Right atrium auricular region (tissue), 2 donors: ENCODE measurements at regions not wholly inside any gene's neighbourhood (a gene's known extent, or its start where the extent isn't known, plus 50 kb on each side); places are given as distances from the start of the nearest gene placed in this dataset.

Experiments
- DNase-seq: peaks from one replicate; pipeline ENCODE4 v3.0.0-alpha.2; 2019; ENCODE audit warnings: low spot score
- H3K27ac ChIP-seq, 2 donors: fragments of 200-600 bp; sonication (generic); 1 replicate in 1 of 2; 2 replicates in 1 of 2; pipeline ENCODE4 v1.5.1; 2016 to 2019
- H3K27me3 ChIP-seq, 2 donors: fragments of 200-600 bp; sonication (generic); one replicate each; pipeline versions ENCODE4 v1.5.1 to v1.6.0; 2017 to 2019
- H3K36me3 ChIP-seq: fragments of 200-600 bp; sonication (generic); one replicate; pipeline ENCODE4 v1.5.1; 2016
- H3K4me1 ChIP-seq, 2 donors: fragments of 200-600 bp; sonication (generic); one replicate each; pipeline versions ENCODE4 v1.5.1 to v1.6.0; 2017 to 2019
- H3K4me3 ChIP-seq, 2 donors: fragments of 200-600 bp; sonication (generic); 1 replicate in 1 of 2; 2 replicates in 1 of 2; pipeline ENCODE4 v1.5.1; 2017 to 2019; ENCODE audit warnings: mild to moderate bottlenecking in 1 of 2, moderate library complexity in 1 of 2
- H3K9me3 ChIP-seq, 2 donors: fragments of 200-600 bp; sonication (generic); one replicate each; pipeline ENCODE4 v1.5.1; 2019
- CTCF ChIP-seq, 2 donors: fragments of 200-600 bp; sonication (generic); IDR thresholded peaks; one replicate each; pipeline ENCODE4 v1.5.1; 2019; ENCODE audit warnings: antibody characterized with exemption in 2 of 2

- no peaks in the 10 kb centered on the region for H3K9me3 ChIP-seq
- DNase-seq = no peak
- TF ChIP-seq CTCF (IDR thresholded peaks at IDR 0.05) = no peak
- no peaks in the 10 kb centered on the region for H3K4me1 ChIP-seq
- no peak overlapping the region for H3K4me3 ChIP-seq
- no peaks in the 10 kb centered on the region for H3K36me3 ChIP-seq
- H3K27me3 ChIP-seq = no peaks in the 10 kb centered on the region
- no peak overlapping the region for H3K27ac ChIP-seq
Observed at GRCh38 chr2:139160836-139161235, 380.6 kb upstream of the NXPH2 start.

GRCh38 chr2:139159177-139159576 is 379.0 kb upstream of the NXPH2 start:
- no peak overlapping the region for H3K27ac ChIP-seq
- no peak overlapping the region for H3K4me3 ChIP-seq
- TF ChIP-seq CTCF (IDR thresholded peaks at IDR 0.05) = no peak
- H3K9me3 ChIP-seq = no peaks in the 10 kb centered on the region
- no peaks in the 10 kb centered on the region for H3K4me1 ChIP-seq
- H3K27me3 ChIP-seq = no peaks in the 10 kb centered on the region
- no peak for DNase-seq
- H3K36me3 ChIP-seq = no peaks in the 10 kb centered on the region

GRCh38 chr2:139156730-139157129 is 376.5 kb upstream of the NXPH2 start:
- H3K4me3 ChIP-seq = no peak overlapping the region
- TF ChIP-seq CTCF (IDR thresholded peaks at IDR 0.05) = no peak
- no peak for DNase-seq
- H3K27me3 ChIP-seq = no peaks in the 10 kb centered on the region
- no peaks in the 10 kb centered on the region for H3K9me3 ChIP-seq
- H3K36me3 ChIP-seq = no peaks in the 10 kb centered on the region
- H3K4me1 ChIP-seq = no peaks in the 10 kb centered on the region
- H3K27ac ChIP-seq = no peak overlapping the region

- Histone ChIP-seq H3K4me3 (no peak overlapping the region), H3K36me3 (no peaks in the 10 kb centered on the region), H3K27me3 (no peaks in the 10 kb centered on the region), H3K9me3 (no peaks in the 10 kb centered on the region), H3K27ac (no peak overlapping the region), H3K4me1 (no peaks in the 10 kb centered on the region)
- no peak for DNase-seq
- TF ChIP-seq CTCF (IDR thresholded peaks at IDR 0.05) = no peak
Observed at GRCh38 chr2:139155991-139156390, 375.8 kb upstream of the NXPH2 start.

GRCh38 chr2:139142252-139142880 is 362.2 kb upstream of the NXPH2 start:
- H3K27me3 ChIP-seq = no peaks in the 10 kb centered on the region
- no peaks in the 10 kb centered on the region for H3K4me1 ChIP-seq
- H3K9me3 ChIP-seq = no peaks in the 10 kb centered on the region
- no peak for DNase-seq
- H3K27ac ChIP-seq = no peak overlapping the region
- no peak overlapping the region for H3K4me3 ChIP-seq
- no peaks in the 10 kb centered on the region for H3K36me3 ChIP-seq
- TF ChIP-seq CTCF (IDR thresholded peaks at IDR 0.05) = no peak

GRCh38 chr2:139124271-139124670 is 344.1 kb upstream of the NXPH2 start:
- Histone ChIP-seq H3K4me1 (no peaks in the 10 kb centered on the region), H3K4me3 (no peak overlapping the region), H3K27me3 (no peaks in the 10 kb centered on the region), H3K9me3 (peaks cover 0 to 10% of the 10 kb centered on the region in 2 donors), H3K27ac (no peak overlapping the region), H3K36me3 (no peaks in the 10 kb centered on the region)
- DNase-seq = no peak
- TF ChIP-seq CTCF (IDR thresholded peaks at IDR 0.05) = no peak
